AG20443 (cell line): ENCODE measurements at regions not wholly inside any gene's neighbourhood (a gene's known extent, or its start where the extent isn't known, plus 50 kb on each side); places are given as distances from the start of the nearest gene placed in this dataset.

Source experiments
- DNase-seq: peaks from one replicate; pipeline ENCODE4 v3.0.0; 2012; ENCODE audit warnings: low spot score, mixed read lengths

- no peak for DNase-seq
Measured at GRCh38 chr1:62988867-62989266, 204.9 kb downstream of the ATG4C start.

GRCh38 chr1:62989497-62989896 is 205.6 kb downstream of the ATG4C start:
- DNase-seq: no peak

- DNase-seq: no peak
Measured at GRCh38 chr1:62991152-62991551, 207.2 kb downstream of the ATG4C start.

- DNase-seq: no peak
Measured at GRCh38 chr1:62993844-62994243, 209.9 kb downstream of the ATG4C start.

- DNase-seq: no peak
Measured at GRCh38 chr1:62995173-62995572, 211.2 kb downstream of the ATG4C start.

GRCh38 chr1:62997884-62998283 is 214.0 kb downstream of the ATG4C start:
- DNase-seq: no peak

GRCh38 chr1:62998845-62999649 is 215.1 kb downstream of the ATG4C start:
- DNase-seq: no peak

- DNase-seq: no peak
Measured at GRCh38 chr1:63000508-63000907, 216.6 kb downstream of the ATG4C start.

- peak; percentile 25 for DNase-seq
Measured at GRCh38 chr1:63004868-63005267, 220.9 kb downstream of the ATG4C start.

GRCh38 chr1:63005812-63006211 is 221.9 kb downstream of the ATG4C start:
- no peak for DNase-seq

- DNase-seq: no peak
Measured at GRCh38 chr1:63009421-63009820, 225.5 kb downstream of the ATG4C start.

- DNase-seq: no peak
Measured at GRCh38 chr1:63010913-63011660, 227.2 kb downstream of the ATG4C start.

GRCh38 chr1:63012339-63012738 is 228.4 kb downstream of the ATG4C start:
- DNase-seq: no peak

GRCh38 chr1:63014267-63014666 is 230.3 kb downstream of the ATG4C start:
- no peak for DNase-seq

GRCh38 chr1:63022319-63022718 is 238.4 kb downstream of the ATG4C start:
- no peak for DNase-seq

GRCh38 chr1:63023171-63023570 is 239.2 kb downstream of the ATG4C start:
- DNase-seq: no peak

GRCh38 chr1:63023637-63024036 is 239.7 kb downstream of the ATG4C start:
- no peak for DNase-seq

GRCh38 chr1:63024132-63024531 is 240.2 kb downstream of the ATG4C start:
- no peak for DNase-seq

GRCh38 chr1:63027176-63027575 is 243.2 kb downstream of the ATG4C start:
- DNase-seq: no peak

- DNase-seq: no peak
Measured at GRCh38 chr1:63032171-63032570, 248.2 kb downstream of the ATG4C start.

GRCh38 chr1:63033211-63033610 is 249.3 kb downstream of the ATG4C start:
- no peak for DNase-seq

- no peak for DNase-seq
Measured at GRCh38 chr1:63034256-63034655, 250.3 kb downstream of the ATG4C start.

- no peak for DNase-seq
Measured at GRCh38 chr1:63038586-63038985, 254.7 kb downstream of the ATG4C start.
